ENCODE measurements at regions not wholly inside any gene's neighbourhood (a gene's known extent, or its start where the extent isn't known, plus 50 kb on each side); places are given as distances from the start of the nearest gene placed in this dataset.

- H3K9me3 Mint-ChIP-seq, result no peaks in the 10 kb centered on the region
Observed at GRCh38 chr2:145166731-145167302, 646.9 kb upstream of the ZEB2 start.

DNA sequence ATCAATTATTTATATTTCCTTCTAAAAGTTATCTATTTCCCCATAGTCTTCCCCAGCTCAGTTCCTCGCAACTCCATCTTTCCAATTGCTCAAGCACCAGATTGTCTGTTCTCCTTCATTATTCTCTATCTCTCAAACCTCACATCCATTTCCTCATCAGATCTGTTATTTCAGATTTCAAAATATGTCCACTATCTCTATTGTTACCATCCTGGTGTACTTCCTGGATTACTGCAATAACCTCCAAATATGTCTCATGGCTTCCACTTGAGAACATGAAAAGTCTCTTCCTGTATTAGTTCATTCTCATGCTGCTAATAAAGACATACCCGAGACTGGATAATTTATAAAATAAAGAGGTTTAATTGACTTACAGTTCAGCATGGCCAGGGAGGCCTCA is 641.7 kb upstream of the ZEB2 start:
- no peaks in the 10 kb centered on the region for H3K27me3 Mint-ChIP-seq
- H3K9me3 Mint-ChIP-seq, result no peaks in the 10 kb centered on the region
- intact Hi-C loops (cut with micrococcal nuclease), result no loop called here
- H3K27ac Mint-ChIP-seq, result no peak overlapping the region
- no peak overlapping the region for H3K4me3 Mint-ChIP-seq
- no peaks in the 10 kb centered on the region for H3K36me3 Mint-ChIP-seq (ENCODE audit: low read depth)
- no peak for DNase-seq
- H3K4me1 Mint-ChIP-seq, result no peaks in the 10 kb centered on the region

More at GRCh38 chr2:145166731-145167302, 646.9 kb upstream of the ZEB2 start:
- DNase-seq, result no peak
- no peak overlapping the region for H3K27ac Mint-ChIP-seq
- no peaks in the 10 kb centered on the region for H3K4me1 Mint-ChIP-seq
- no peaks in the 10 kb centered on the region for H3K27me3 Mint-ChIP-seq
- intact Hi-C loops (cut with micrococcal nuclease), result no loop called here
- no peaks in the 10 kb centered on the region for H3K36me3 Mint-ChIP-seq (ENCODE audit: low read depth)
- H3K4me3 Mint-ChIP-seq, result no peak overlapping the region

GRCh38 chr2:145160855-145161254 is 640.9 kb upstream of the ZEB2 start:
- Mint-ChIP-seq H3K4me3 (no peak overlapping the region), H3K4me1 (no peaks in the 10 kb centered on the region), H3K36me3 (ENCODE audit: low read depth) (no peaks in the 10 kb centered on the region), H3K27me3 (no peaks in the 10 kb centered on the region), H3K27ac (no peak overlapping the region), H3K9me3 (no peaks in the 10 kb centered on the region)
- no peak for DNase-seq
- intact Hi-C loops (cut with micrococcal nuclease), result no loop called here

DNA sequence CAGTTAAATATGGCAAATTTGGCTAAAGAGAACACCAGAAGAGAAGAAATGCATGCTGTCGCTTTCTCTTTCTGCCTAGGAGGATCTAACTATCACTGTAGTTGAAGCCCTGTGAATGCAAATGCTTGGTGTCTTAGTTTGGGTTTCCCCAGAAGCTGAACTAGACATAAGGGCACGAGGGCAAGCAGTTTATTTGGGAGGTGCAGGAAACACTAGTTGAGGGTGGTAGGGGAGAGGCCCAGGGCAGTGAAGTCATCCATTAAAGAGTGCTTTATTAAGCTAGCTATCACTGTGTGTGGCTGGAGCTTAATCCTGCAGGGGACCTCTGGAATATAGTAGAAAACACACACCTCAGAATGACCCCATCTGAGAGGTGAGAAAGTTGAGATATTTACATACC is 639.8 kb upstream of the ZEB2 start:
- Mint-ChIP-seq H3K27ac (no peak overlapping the region), H3K27me3 (no peaks in the 10 kb centered on the region), H3K9me3 (no peaks in the 10 kb centered on the region), H3K4me1 (no peaks in the 10 kb centered on the region), H3K4me3 (no peak overlapping the region), H3K36me3 (ENCODE audit: low read depth) (no peaks in the 10 kb centered on the region)
- intact Hi-C loops (cut with micrococcal nuclease), result no loop called here
- no peak for DNase-seq

DNA sequence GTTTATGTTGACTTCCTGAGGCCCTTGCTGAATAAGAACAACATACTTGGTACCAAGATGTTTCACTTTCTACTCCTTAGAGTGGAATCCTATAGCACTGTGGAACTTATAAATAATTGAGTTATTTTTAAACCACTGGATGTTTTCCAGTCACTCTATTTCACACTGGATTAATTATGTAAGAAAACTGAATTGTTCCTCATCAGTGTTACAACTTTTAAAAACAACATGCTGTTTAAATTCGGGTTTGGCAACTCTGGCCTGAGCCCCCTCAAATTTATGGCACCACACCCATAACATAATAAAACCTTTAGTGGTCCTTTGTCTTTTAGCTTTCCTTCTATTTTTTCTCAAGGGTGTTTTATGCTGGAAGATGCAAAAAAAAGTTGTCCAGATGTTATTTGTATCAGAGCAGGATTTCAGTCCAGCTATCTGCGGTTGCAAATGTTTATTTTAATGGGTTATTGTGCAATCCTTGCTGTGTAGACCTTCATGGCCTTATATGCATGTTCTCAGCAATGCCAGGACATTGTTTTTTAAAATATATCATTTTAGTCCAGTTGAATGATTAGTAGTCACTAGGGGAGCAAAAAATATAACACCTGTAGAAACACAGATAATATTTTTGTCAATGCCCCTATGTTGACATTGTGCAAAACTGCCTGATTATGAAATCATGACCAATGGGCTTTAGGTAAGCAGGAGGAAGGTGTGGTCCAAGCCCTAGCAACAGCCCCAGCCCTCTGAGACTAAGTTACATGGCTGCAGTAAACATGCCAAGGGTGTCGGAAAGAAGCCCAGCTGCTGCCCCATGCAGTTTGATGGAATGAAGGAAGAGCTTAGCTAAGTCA is 638.0 kb upstream of the ZEB2 start:
- no peak overlapping the region for H3K4me3 Mint-ChIP-seq
- H3K27me3 Mint-ChIP-seq, result no peaks in the 10 kb centered on the region
- no peaks in the 10 kb centered on the region for H3K9me3 Mint-ChIP-seq

GRCh38 chr2:145157036-145157675 is 637.2 kb upstream of the ZEB2 start:
- intact Hi-C loops (cut with micrococcal nuclease), result no loop called here
- no peak overlapping the region for H3K27ac Mint-ChIP-seq
- no peaks in the 10 kb centered on the region for H3K9me3 Mint-ChIP-seq
- no peak overlapping the region for H3K4me3 Mint-ChIP-seq
- H3K36me3 Mint-ChIP-seq (ENCODE audit: low read depth), result no peaks in the 10 kb centered on the region
- H3K27me3 Mint-ChIP-seq, result no peaks in the 10 kb centered on the region
- no peaks in the 10 kb centered on the region for H3K4me1 Mint-ChIP-seq
- no peak for DNase-seq

More for the DNA sequence above, 638.0 kb upstream of the ZEB2 start:
- Mint-ChIP-seq H3K4me1 (no peaks in the 10 kb centered on the region), H3K36me3 (ENCODE audit: low read depth) (no peaks in the 10 kb centered on the region), H3K27ac (no peak overlapping the region)
- intact Hi-C loops (cut with micrococcal nuclease), result no loop called here
- no peak for DNase-seq

DNA sequence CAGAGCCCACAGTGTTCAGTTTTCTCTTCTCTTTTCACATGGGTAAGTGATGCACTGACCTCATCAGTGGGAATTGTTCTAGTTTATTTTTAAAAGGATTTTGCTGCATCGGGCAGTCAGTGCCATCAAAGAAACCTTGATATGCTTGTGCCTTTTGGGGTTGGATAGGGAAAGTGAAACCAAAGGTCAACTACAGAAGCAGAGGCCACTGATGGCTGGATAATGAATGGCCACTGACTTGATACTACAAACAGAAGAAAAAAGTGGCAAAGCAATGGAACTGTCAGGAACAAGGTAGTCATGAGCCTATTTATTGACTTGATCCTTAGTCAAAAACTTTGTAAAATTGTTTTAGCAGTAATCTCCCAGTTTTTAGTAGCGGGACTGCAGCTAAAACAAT is 636.3 kb upstream of the ZEB2 start:
- no peak for DNase-seq
- no peak overlapping the region for H3K27ac Mint-ChIP-seq
- H3K9me3 Mint-ChIP-seq, result peaks cover 4% of the 10 kb centered on the region
- no peaks in the 10 kb centered on the region for H3K27me3 Mint-ChIP-seq
- no peak overlapping the region for H3K4me3 Mint-ChIP-seq
- no peaks in the 10 kb centered on the region for H3K36me3 Mint-ChIP-seq (ENCODE audit: low read depth)
- H3K4me1 Mint-ChIP-seq, result no peaks in the 10 kb centered on the region
- intact Hi-C loops (cut with micrococcal nuclease), result no loop called here

DNA sequence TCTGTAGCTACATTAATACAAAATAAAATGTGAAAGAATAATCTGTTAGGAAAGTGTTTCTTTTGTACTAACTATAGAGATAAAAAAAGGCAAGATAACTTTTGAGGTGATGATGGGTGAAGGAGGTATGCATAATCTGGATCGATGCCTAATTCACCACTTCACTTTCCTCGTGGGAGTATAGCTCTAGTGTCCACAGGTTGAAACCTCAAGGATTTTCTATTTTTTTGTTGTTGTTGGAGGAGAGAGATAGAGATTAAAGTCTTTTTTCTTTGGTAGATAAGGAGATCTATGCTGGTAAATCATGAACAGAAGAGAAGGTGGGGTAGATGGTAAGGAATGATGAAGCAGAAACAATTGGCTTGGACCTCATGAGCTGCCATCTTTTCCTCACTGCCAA is 635.3 kb upstream of the ZEB2 start:
- Mint-ChIP-seq H3K27ac (no peak overlapping the region), H3K9me3 (peaks cover 4% of the 10 kb centered on the region), H3K4me3 (no peak overlapping the region), H3K36me3 (ENCODE audit: low read depth) (no peaks in the 10 kb centered on the region), H3K4me1 (no peaks in the 10 kb centered on the region), H3K27me3 (no peaks in the 10 kb centered on the region)
- no peak for DNase-seq
- intact Hi-C loops (cut with micrococcal nuclease), result no loop called here

DNA sequence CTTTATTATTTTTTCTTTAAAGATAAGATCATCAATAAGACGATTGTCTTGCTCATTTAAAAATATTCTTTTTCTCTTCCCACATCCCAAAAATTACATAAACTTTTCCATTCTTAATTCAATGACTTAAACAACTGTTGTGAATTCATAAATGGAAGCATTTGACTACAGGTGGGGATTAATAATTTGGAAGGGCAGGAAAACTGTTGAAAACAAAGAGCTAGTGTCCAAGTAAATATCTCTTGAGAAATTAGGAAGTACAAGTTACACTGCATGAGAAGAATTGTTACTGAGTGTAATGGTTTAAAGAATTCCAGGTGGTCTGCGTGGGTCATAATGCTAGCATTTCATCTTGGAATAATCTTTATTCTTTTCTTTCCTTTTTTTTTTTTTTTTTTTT is 634.8 kb upstream of the ZEB2 start:
- intact Hi-C loops (cut with micrococcal nuclease), result no loop called here

DNA sequence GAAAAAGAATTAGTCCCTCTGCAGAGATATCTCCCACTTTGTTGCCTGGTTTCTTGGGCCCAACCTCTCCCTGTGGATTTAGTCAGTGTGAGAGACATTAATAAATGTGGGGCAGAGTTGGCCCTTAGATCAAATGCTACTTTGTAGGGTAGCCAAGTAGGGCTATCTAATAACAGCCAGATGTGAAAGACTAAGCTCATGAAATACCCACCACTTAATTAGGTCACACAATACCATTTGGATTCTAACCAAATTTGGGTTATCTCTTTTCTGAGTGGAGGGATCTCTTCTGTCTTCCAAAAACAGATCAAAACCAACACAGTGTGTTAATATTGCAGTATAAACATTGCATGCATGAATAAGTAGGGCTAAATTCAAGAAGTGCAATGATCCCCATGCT is 626.8 kb upstream of the ZEB2 start:
- no peaks in the 10 kb centered on the region for H3K4me1 Mint-ChIP-seq
- no peaks in the 10 kb centered on the region for H3K27me3 Mint-ChIP-seq
- intact Hi-C loops (cut with micrococcal nuclease), result no loop called here
- H3K9me3 Mint-ChIP-seq, result peaks cover 4% of the 10 kb centered on the region
- no peak overlapping the region for H3K27ac Mint-ChIP-seq
- H3K4me3 Mint-ChIP-seq, result no peak overlapping the region
- H3K36me3 Mint-ChIP-seq (ENCODE audit: low read depth), result no peaks in the 10 kb centered on the region
- DNase-seq, result no peak

More for the DNA sequence above, 634.8 kb upstream of the ZEB2 start:
- H3K36me3 Mint-ChIP-seq (ENCODE audit: low read depth), result no peaks in the 10 kb centered on the region
- H3K4me3 Mint-ChIP-seq, result no peak overlapping the region
- peaks cover 4% of the 10 kb centered on the region for H3K9me3 Mint-ChIP-seq
- no peaks in the 10 kb centered on the region for H3K4me1 Mint-ChIP-seq
- no peak overlapping the region for H3K27ac Mint-ChIP-seq
- H3K27me3 Mint-ChIP-seq, result no peaks in the 10 kb centered on the region
- DNase-seq, result no peak

DNA sequence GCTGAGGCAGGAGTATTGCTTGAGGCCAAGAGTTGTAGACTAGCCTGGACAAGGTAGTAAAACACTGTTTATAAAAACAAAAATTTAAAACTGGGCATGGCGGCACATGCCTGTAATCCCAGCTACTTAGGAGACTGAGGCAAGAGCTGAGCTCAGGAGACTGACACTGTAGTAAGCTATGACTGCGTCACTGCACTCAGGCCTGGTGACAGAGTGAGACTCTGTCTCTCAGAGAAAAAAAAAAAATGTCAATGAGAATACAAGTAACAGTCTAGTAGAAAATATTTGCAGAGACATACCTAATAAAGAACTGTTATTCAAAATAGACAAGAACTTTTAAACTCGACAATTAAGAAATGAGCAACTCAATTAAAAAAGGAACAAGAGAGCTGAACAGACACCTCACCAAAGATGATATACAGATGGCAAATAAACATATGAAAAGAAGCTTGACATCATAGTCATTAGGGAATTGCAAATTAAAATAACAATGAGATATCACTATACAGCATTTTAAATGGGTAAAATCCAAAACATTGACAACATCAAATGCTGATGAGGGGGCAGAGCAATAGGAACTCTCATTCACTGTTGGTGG is 624.3 kb upstream of the ZEB2 start:
- no peak for DNase-seq
- H3K27ac Mint-ChIP-seq, result no peak overlapping the region
- intact Hi-C loops (cut with micrococcal nuclease), result no loop called here
- H3K4me1 Mint-ChIP-seq, result no peaks in the 10 kb centered on the region
- H3K27me3 Mint-ChIP-seq, result no peaks in the 10 kb centered on the region
- H3K9me3 Mint-ChIP-seq, result no peaks in the 10 kb centered on the region
- H3K4me3 Mint-ChIP-seq, result no peak overlapping the region
- H3K36me3 Mint-ChIP-seq (ENCODE audit: low read depth), result no peaks in the 10 kb centered on the region

GRCh38 chr2:145141981-145142380 is 622.1 kb upstream of the ZEB2 start:
- H3K4me3 Mint-ChIP-seq, result no peak overlapping the region
- H3K36me3 Mint-ChIP-seq (ENCODE audit: low read depth), result no peaks in the 10 kb centered on the region
- H3K27ac Mint-ChIP-seq, result no peak overlapping the region
- H3K27me3 Mint-ChIP-seq, result no peaks in the 10 kb centered on the region
- intact Hi-C loops (cut with micrococcal nuclease), result no loop called here
- no peaks in the 10 kb centered on the region for H3K4me1 Mint-ChIP-seq
- no peak for DNase-seq
- H3K9me3 Mint-ChIP-seq, result no peaks in the 10 kb centered on the region

GRCh38 chr2:145140658-145141057 is 620.7 kb upstream of the ZEB2 start:
- Mint-ChIP-seq H3K4me1 (no peaks in the 10 kb centered on the region), H3K27me3 (no peaks in the 10 kb centered on the region), H3K4me3 (no peak overlapping the region), H3K9me3 (no peaks in the 10 kb centered on the region), H3K36me3 (ENCODE audit: low read depth) (no peaks in the 10 kb centered on the region), H3K27ac (no peak overlapping the region)
- intact Hi-C loops (cut with micrococcal nuclease), result no loop called here
- DNase-seq, result no peak

GRCh38 chr2:145138626-145139025 is 618.7 kb upstream of the ZEB2 start:
- H3K4me1 Mint-ChIP-seq, result no peaks in the 10 kb centered on the region
- intact Hi-C loops (cut with micrococcal nuclease), result no loop called here
- DNase-seq, result no peak

More at GRCh38 chr2:145138626-145139025, 618.7 kb upstream of the ZEB2 start:
- H3K4me3 Mint-ChIP-seq, result no peak overlapping the region
- no peak overlapping the region for H3K27ac Mint-ChIP-seq
- no peaks in the 10 kb centered on the region for H3K36me3 Mint-ChIP-seq (ENCODE audit: low read depth)
- no peaks in the 10 kb centered on the region for H3K27me3 Mint-ChIP-seq
- H3K9me3 Mint-ChIP-seq, result no peaks in the 10 kb centered on the region
